ENCODE measurements at regions not wholly inside any gene's neighbourhood (a gene's known extent, or its start where the extent isn't known, plus 50 kb on each side); places are given as distances from the start of the nearest gene placed in this dataset.

DNA sequence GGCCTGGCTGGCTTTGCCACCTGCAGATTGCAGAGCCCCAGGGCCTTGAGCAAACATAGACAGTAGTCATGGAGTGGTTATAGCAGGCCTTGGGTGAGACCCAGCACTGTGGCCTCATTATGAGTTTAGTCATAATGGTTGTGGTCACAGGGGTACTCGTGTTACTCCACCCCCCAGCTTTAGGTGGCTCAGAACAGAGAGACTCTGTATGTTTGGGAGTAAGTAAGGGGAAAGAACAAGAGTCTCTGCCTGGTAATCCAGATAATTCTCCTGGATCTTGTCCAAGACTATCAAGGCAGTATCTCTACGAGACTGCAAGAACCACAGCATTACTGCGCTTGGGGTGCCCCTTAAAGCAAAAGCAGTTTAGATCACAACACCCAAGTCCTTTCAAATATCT lies 62.3 kb upstream of the SCRG1 start:
- CTCF ChIA-PET = no interaction called here
- ATAC-seq (ENCODE audit: low read depth) (no peak), DNase-seq (no peak)
- Mint-ChIP-seq H3K9me3 (ENCODE audit: insufficient read depth) (no peaks in the 10 kb centered on the region), H3K4me1 (no peaks in the 10 kb centered on the region), H3K27me3 (peaks cover under 1% of the 10 kb centered on the region), H3K27ac (no peak overlapping the region), H3K4me3 (no peak overlapping the region)
- Histone ChIP-seq H3K27me3 (replicated peaks in 1 of 4; ENCODE audit: control extremely low read depth in 1 of 4, control insufficient read depth in 3 of 4, insufficient read depth in 4 of 4, low read length in 3 of 4) (no peaks in the 10 kb centered on the region), H3K9me3 (ENCODE audit: control extremely low read depth in 1 of 3, control insufficient read depth in 2 of 3, insufficient read depth in 1 of 3, low read length in 2 of 3) (no peaks in the 10 kb centered on the region), H3K79me2 (ENCODE audit: control insufficient read depth, insufficient read depth, low read length) (no peaks in the 10 kb centered on the region), H3K27ac (ENCODE audit: low read length in 2 of 2) (no peak overlapping the region), H3K4me3 (ENCODE audit: control extremely low read depth in 1 of 5, extremely low read depth in 1 of 5, insufficient read depth in 1 of 5, low read depth in 2 of 5, low read length in 4 of 5) (no peak overlapping the region), H3K4me1 (ENCODE audit: control insufficient read depth in 2 of 2, insufficient read depth in 2 of 2, low read length in 2 of 2) (no peaks in the 10 kb centered on the region), H3K4me2 (replicated peaks; ENCODE audit: low read depth, low read length, poor library complexity, severe bottlenecking) (no peak overlapping the region), H3K9ac (ENCODE audit: low read length) (no peak overlapping the region), H4K20me1 (ENCODE audit: control insufficient read depth, insufficient read depth, low read length, poor library complexity, severe bottlenecking) (no peaks in the 10 kb centered on the region), H3K36me3 (replicated peaks in 1 of 2; ENCODE audit: control extremely low read depth in 1 of 2, control insufficient read depth in 1 of 2, extremely low read depth in 1 of 2, insufficient read depth in 2 of 2, low read length in 1 of 2) (no peaks in the 10 kb centered on the region), H2AFZ (ENCODE audit: insufficient read depth, low read depth, low read length, poor library complexity, severe bottlenecking) (no peak overlapping the region)
- POLR2A ChIA-PET = no interaction called here
- intact Hi-C loops (cut with micrococcal nuclease) = no loop called here
- TF ChIP-seq, protein P1, sequence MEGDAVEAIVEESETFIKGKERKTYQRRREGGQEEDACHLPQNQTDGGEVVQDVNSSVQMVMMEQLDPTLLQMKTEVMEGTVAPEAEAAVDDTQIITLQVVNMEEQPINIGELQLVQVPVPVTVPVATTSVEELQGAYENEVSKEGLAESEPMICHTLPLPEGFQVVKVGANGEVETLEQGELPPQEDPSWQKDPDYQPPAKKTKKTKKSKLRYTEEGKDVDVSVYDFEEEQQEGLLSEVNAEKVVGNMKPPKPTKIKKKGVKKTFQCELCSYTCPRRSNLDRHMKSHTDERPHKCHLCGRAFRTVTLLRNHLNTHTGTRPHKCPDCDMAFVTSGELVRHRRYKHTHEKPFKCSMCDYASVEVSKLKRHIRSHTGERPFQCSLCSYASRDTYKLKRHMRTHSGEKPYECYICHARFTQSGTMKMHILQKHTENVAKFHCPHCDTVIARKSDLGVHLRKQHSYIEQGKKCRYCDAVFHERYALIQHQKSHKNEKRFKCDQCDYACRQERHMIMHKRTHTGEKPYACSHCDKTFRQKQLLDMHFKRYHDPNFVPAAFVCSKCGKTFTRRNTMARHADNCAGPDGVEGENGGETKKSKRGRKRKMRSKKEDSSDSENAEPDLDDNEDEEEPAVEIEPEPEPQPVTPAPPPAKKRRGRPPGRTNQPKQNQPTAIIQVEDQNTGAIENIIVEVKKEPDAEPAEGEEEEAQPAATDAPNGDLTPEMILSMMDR (IDR thresholded peaks at IDR 0.05) = no peak
- TF ChIP-seq EZH2 (IDR thresholded peaks at IDR 0.05; ENCODE audit: borderline replicate concordance, insufficient read depth, low read depth, low read length, poor library complexity, severe bottlenecking) = no peak
- WGBS (ENCODE audit: insufficient coverage) = 75% methylated on average over 3 of the region's 3 CpGs

DNA sequence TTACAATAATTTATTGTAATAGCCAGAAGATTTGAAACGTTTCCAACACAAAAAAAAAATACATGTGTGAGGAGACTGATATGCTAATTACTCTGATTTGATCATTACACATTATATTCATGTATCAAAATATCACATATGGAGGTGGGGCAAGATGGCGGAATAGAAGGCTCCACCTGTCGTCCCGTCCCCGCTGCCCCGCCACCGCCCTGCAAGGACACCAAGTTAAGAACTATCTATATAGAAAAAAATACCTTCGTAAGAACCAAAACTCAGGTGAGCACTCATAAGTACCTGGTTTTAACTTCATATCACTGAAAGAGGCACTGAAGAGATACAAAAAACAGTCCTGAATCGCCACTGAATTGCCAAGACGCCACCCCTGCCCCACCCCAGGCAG lies 60.9 kb upstream of the SCRG1 start:
- no peak for ATAC-seq (ENCODE audit: low read depth)
- Mint-ChIP-seq H3K27me3 (no peaks in the 10 kb centered on the region), H3K27ac (no peak overlapping the region), H3K9me3 (ENCODE audit: insufficient read depth) (no peaks in the 10 kb centered on the region), H3K4me1 (no peaks in the 10 kb centered on the region), H3K4me3 (no peak overlapping the region)
- Histone ChIP-seq H4K20me1 (ENCODE audit: control insufficient read depth, insufficient read depth, low read length, poor library complexity, severe bottlenecking) (no peaks in the 10 kb centered on the region), H3K9me3 (ENCODE audit: control extremely low read depth in 1 of 3, control insufficient read depth in 2 of 3, insufficient read depth in 1 of 3, low read length in 2 of 3) (no peaks in the 10 kb centered on the region), H3K27me3 (replicated peaks in 1 of 4; ENCODE audit: control extremely low read depth in 1 of 4, control insufficient read depth in 3 of 4, insufficient read depth in 4 of 4, low read length in 3 of 4) (no peaks in the 10 kb centered on the region), H3K79me2 (ENCODE audit: control insufficient read depth, insufficient read depth, low read length) (no peaks in the 10 kb centered on the region), H3K27ac (ENCODE audit: low read length in 2 of 2) (no peak overlapping the region), H3K4me2 (replicated peaks; ENCODE audit: low read depth, low read length, poor library complexity, severe bottlenecking) (no peak overlapping the region), H3K36me3 (replicated peaks in 1 of 2; ENCODE audit: control extremely low read depth in 1 of 2, control insufficient read depth in 1 of 2, extremely low read depth in 1 of 2, insufficient read depth in 2 of 2, low read length in 1 of 2) (no peaks in the 10 kb centered on the region), H3K9ac (ENCODE audit: low read length) (no peak overlapping the region), H3K4me3 (ENCODE audit: control extremely low read depth in 1 of 5, extremely low read depth in 1 of 5, insufficient read depth in 1 of 5, low read depth in 2 of 5, low read length in 4 of 5) (no peak overlapping the region), H3K4me1 (ENCODE audit: control insufficient read depth in 2 of 2, insufficient read depth in 2 of 2, low read length in 2 of 2) (no peaks in the 10 kb centered on the region), H2AFZ (ENCODE audit: insufficient read depth, low read depth, low read length, poor library complexity, severe bottlenecking) (no peak overlapping the region)
- intact Hi-C loops (cut with micrococcal nuclease) = no loop called here
- WGBS (ENCODE audit: insufficient coverage) = 95% methylated on average over 3 of the region's 10 CpGs
- CTCF ChIA-PET = no interaction called here
- POLR2A ChIA-PET = no interaction called here
- TF ChIP-seq EZH2 (IDR thresholded peaks at IDR 0.05; ENCODE audit: borderline replicate concordance, insufficient read depth, low read depth, low read length, poor library complexity, severe bottlenecking) = no peak
- TF ChIP-seq, protein P1 (IDR thresholded peaks at IDR 0.05) = no peak
- DNase-seq = no peak
